Inflammatory macrophage treated with lipopolysaccharide for 4 hours (primary cell): ENCODE measurements at regions not wholly inside any gene's neighbourhood (a gene's known extent, or its start where the extent isn't known, plus 50 kb on each side); places are given as distances from the start of the nearest gene placed in this dataset.
"Not testable (repeated sequence)": the region's sequence is repeated elsewhere in the genome, so short reads cannot be mapped to it uniquely, and the experiment has no call there.

Source experiments
- DNase-seq: peaks from one replicate; pipeline ENCODE4 v3.0.0-alpha.2; 2020

- no peak for DNase-seq
Measured at GRCh38 chr5:89712134-89712700, 697.3 kb downstream of the CETN3 start.

- no peak for DNase-seq
Measured at GRCh38 chr5:89711526-89711925, 698.0 kb downstream of the CETN3 start.

- DNase-seq, result no peak
Measured at GRCh38 chr5:89710006-89710405, 699.5 kb downstream of the CETN3 start.

- peak; percentile 21 for DNase-seq
Measured at GRCh38 chr5:89707891-89708290, 701.7 kb downstream of the CETN3 start.

- no peak for DNase-seq
Measured at GRCh38 chr5:89706731-89707130, 702.8 kb downstream of the CETN3 start.

- no peak for DNase-seq
Measured at GRCh38 chr5:89703817-89704216, 705.7 kb downstream of the CETN3 start.

- no peak for DNase-seq
Measured at GRCh38 chr5:89698028-89698427, 711.5 kb downstream of the CETN3 start.

- no peak for DNase-seq
Measured at GRCh38 chr5:89697581-89697980, 712.0 kb downstream of the CETN3 start.

- DNase-seq, result no peak
Measured at GRCh38 chr5:89695371-89695770, 714.2 kb downstream of the CETN3 start.

- DNase-seq, result no peak
Measured at GRCh38 chr5:89694026-89694550, 715.5 kb downstream of the CETN3 start.

GRCh38 chr5:89690331-89690730, 719.2 kb downstream of the CETN3 start:
- no peak for DNase-seq

GRCh38 chr5:89686081-89686765, 723.3 kb downstream of the CETN3 start:
- no peak for DNase-seq

- no peak for DNase-seq
Measured at GRCh38 chr5:89676634-89677033, 732.9 kb downstream of the CETN3 start.

GRCh38 chr5:89673019-89673418, 736.5 kb downstream of the CETN3 start:
- DNase-seq, result no peak

GRCh38 chr5:89668821-89669220, 740.7 kb downstream of the CETN3 start:
- DNase-seq, result no peak

- no peak for DNase-seq
Measured at GRCh38 chr5:89662499-89662898, 747.1 kb downstream of the CETN3 start.

- no peak for DNase-seq
Measured at GRCh38 chr5:89638871-89639270, 755.9 kb upstream of the MEF2C start.

- not testable (repeated sequence) for DNase-seq
Measured at GRCh38 chr5:89634176-89634575, 751.2 kb upstream of the MEF2C start.

GRCh38 chr5:89630064-89630463, 747.1 kb upstream of the MEF2C start:
- not testable (repeated sequence) for DNase-seq

GRCh38 chr5:89628876-89629635, 746.1 kb upstream of the MEF2C start:
- DNase-seq, result no peak

- DNase-seq, result no peak
Measured at GRCh38 chr5:89615839-89616518, 733.0 kb upstream of the MEF2C start.

- DNase-seq, result no peak
Measured at GRCh38 chr5:89613222-89613956, 730.4 kb upstream of the MEF2C start.
